MM.1S (cell line): ENCODE measurements at regions not wholly inside any gene's neighbourhood (a gene's known extent, or its start where the extent isn't known, plus 50 kb on each side); places are given as distances from the start of the nearest gene placed in this dataset.

Experiments
- DNase-seq: peaks from one replicate; pipeline ENCODE4 v3.0.0-alpha.2; 2015
- H2AFZ ChIP-seq: fragments of 300-600 bp; sonication (generic); 2 replicates; pipeline ENCODE4 v1.6.0; 2016; ENCODE audit warnings: antibody characterized with exemption, low read length
- H3F3A ChIP-seq: fragments of 300-600 bp; sonication (generic); 2 replicates; pipeline ENCODE4 v1.6.1; 2016; ENCODE audit warnings: mild to moderate bottlenecking, antibody characterized with exemption, low read length, moderate library complexity, mixed read lengths; ENCODE audit not compliant: insufficient read depth
- H3K27ac ChIP-seq: fragments of 300-600 bp; sonication (generic); 2 replicates; pipeline ENCODE4 v1.5.1; 2016; ENCODE audit warnings: mild to moderate bottlenecking, low read length
- H3K27me3 ChIP-seq: fragments of 300-600 bp; sonication (generic); replicated peaks from 2 replicates; pipeline ENCODE4 v1.6.0; 2016; ENCODE audit warnings: low read length; ENCODE audit not compliant: insufficient read depth
- H3K36me3 ChIP-seq: fragments of 300-600 bp; sonication (generic); replicated peaks from 2 replicates; pipeline ENCODE4 v1.6.1; 2016; ENCODE audit warnings: mild to moderate bottlenecking, low read length, mixed read lengths; ENCODE audit not compliant: insufficient read depth
- H3K4me1 ChIP-seq: fragments of 300-600 bp; sonication (generic); 2 replicates; pipeline ENCODE4 v1.6.1; 2016; ENCODE audit warnings: low read length, mixed read lengths
- H3K4me2 ChIP-seq: fragments of 300-600 bp; sonication (generic); 2 replicates; pipeline ENCODE4 v1.6.0; 2016; ENCODE audit warnings: low read depth, low read length
- H3K4me3 ChIP-seq: fragments of 300-600 bp; sonication (generic); 2 replicates; pipeline ENCODE4 v1.5.1; 2016; ENCODE audit warnings: low read length, mixed read lengths
- H3K79me2 ChIP-seq: fragments of 300-600 bp; sonication (generic); 2 replicates; pipeline ENCODE4 v1.6.1; 2016; ENCODE audit warnings: mixed run types, low read length, mixed read lengths
- H3K9ac ChIP-seq: fragments of 300-600 bp; sonication (generic); 2 replicates; pipeline ENCODE4 v1.6.1; 2016; ENCODE audit warnings: low read length, mixed read lengths
- H3K9me2 ChIP-seq: fragments of 300-600 bp; sonication (generic); replicated peaks from 2 replicates; pipeline ENCODE4 v1.6.1; 2016; ENCODE audit warnings: mild to moderate bottlenecking, low read length, mixed read lengths; ENCODE audit not compliant: insufficient read depth
- H3K9me3 ChIP-seq: fragments of 300-600 bp; sonication (generic); replicated peaks from 2 replicates; pipeline ENCODE4 v1.6.1; 2016; ENCODE audit warnings: mild to moderate bottlenecking, low read length, mixed read lengths; ENCODE audit not compliant: insufficient read depth
- H4K20me1 ChIP-seq: fragments of 300-600 bp; sonication (generic); 2 replicates; pipeline ENCODE4 v1.6.1; 2016; ENCODE audit warnings: mild to moderate bottlenecking, low read length, moderate library complexity, mixed read lengths; ENCODE audit not compliant: insufficient read depth
- EZH2 ChIP-seq: fragments of 300-600 bp; sonication (generic); optimal IDR thresholded peaks from 2 replicates; pipeline ENCODE3; 2017; ENCODE audit warnings: low read depth, mild to moderate bottlenecking, antibody characterized with exemption, low read length, mixed read lengths
- EZH2phosphoT487 ChIP-seq: fragments of 300-600 bp; sonication (generic); IDR thresholded peaks from 2 replicates; pipeline ENCODE4 v1.6.1; 2018; ENCODE audit warnings: antibody characterized with exemption, low read length
- TF ChIP-seq, protein P1 (sequence below): fragments of 300-600 bp; sonication (generic); IDR thresholded peaks from 2 replicates; pipeline ENCODE4 v1.5.1; 2016; ENCODE audit warnings: antibody characterized with exemption, low read length, mixed read lengths

- Histone ChIP-seq H3K9ac (no peak overlapping the region), H3K27ac (no peak overlapping the region), H3K4me3 (no peak overlapping the region), H3K9me3 (no peaks in the 10 kb centered on the region), H2AFZ (no peak overlapping the region), H3K4me1 (no peaks in the 10 kb centered on the region), H3F3A (no peaks in the 10 kb centered on the region), H3K4me2 (no peak overlapping the region), H4K20me1 (no peaks in the 10 kb centered on the region), H3K27me3 (no peaks in the 10 kb centered on the region), H3K9me2 (no peaks in the 10 kb centered on the region), H3K36me3 (no peaks in the 10 kb centered on the region), H3K79me2 (no peaks in the 10 kb centered on the region)
- TF ChIP-seq EZH2 (no peak), EZH2phosphoT487 (no peak)
- TF ChIP-seq, protein P1, sequence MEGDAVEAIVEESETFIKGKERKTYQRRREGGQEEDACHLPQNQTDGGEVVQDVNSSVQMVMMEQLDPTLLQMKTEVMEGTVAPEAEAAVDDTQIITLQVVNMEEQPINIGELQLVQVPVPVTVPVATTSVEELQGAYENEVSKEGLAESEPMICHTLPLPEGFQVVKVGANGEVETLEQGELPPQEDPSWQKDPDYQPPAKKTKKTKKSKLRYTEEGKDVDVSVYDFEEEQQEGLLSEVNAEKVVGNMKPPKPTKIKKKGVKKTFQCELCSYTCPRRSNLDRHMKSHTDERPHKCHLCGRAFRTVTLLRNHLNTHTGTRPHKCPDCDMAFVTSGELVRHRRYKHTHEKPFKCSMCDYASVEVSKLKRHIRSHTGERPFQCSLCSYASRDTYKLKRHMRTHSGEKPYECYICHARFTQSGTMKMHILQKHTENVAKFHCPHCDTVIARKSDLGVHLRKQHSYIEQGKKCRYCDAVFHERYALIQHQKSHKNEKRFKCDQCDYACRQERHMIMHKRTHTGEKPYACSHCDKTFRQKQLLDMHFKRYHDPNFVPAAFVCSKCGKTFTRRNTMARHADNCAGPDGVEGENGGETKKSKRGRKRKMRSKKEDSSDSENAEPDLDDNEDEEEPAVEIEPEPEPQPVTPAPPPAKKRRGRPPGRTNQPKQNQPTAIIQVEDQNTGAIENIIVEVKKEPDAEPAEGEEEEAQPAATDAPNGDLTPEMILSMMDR = no peak
- DNase-seq = no peak
Measured at GRCh38 chr20:39152126-39152525, 190.0 kb downstream of the DHX35 start.

DNA sequence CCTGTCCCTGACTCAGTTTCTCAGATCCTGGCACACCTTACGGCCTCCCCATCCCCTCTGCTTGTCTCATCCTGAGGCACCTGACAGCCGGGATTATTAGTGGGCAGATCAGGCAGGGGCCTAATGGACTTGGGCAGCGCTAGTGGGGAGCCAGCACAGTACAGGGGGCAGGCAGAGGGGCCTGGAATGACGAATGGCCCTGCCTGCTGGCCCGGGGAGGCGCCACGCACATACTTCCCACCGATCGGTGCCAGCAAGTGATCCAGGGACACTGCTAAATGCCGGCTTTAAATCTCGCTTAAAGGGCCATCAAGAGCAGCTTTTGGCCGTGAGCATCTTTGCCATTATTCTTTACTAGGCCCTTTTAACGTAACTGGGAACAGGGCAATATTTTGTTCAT is 188.4 kb downstream of the DHX35 start:
- H3K79me2 ChIP-seq = no peaks in the 10 kb centered on the region
- H2AFZ ChIP-seq = no peak overlapping the region
- DNase-seq = no peak
- H3K27me3 ChIP-seq = no peaks in the 10 kb centered on the region
- H3K9ac ChIP-seq = no peak overlapping the region
- H4K20me1 ChIP-seq = no peaks in the 10 kb centered on the region
- H3F3A ChIP-seq = no peaks in the 10 kb centered on the region
- H3K36me3 ChIP-seq = no peaks in the 10 kb centered on the region
- TF ChIP-seq, protein P1 = no peak
- TF ChIP-seq EZH2phosphoT487 = no peak
- no peak for TF ChIP-seq EZH2
- no peaks in the 10 kb centered on the region for H3K9me2 ChIP-seq
- H3K4me2 ChIP-seq = no peak overlapping the region
- no peaks in the 10 kb centered on the region for H3K9me3 ChIP-seq
- H3K27ac ChIP-seq = no peak overlapping the region
- no peak overlapping the region for H3K4me3 ChIP-seq
- no peaks in the 10 kb centered on the region for H3K4me1 ChIP-seq

- no peaks in the 10 kb centered on the region for H4K20me1 ChIP-seq
- H3K4me1 ChIP-seq = no peaks in the 10 kb centered on the region
- H2AFZ ChIP-seq = no peak overlapping the region
- no peaks in the 10 kb centered on the region for H3F3A ChIP-seq
- DNase-seq = no peak
- H3K36me3 ChIP-seq = no peaks in the 10 kb centered on the region
- no peak overlapping the region for H3K4me2 ChIP-seq
- no peak overlapping the region for H3K27ac ChIP-seq
- H3K9ac ChIP-seq = no peak overlapping the region
- H3K9me2 ChIP-seq = no peaks in the 10 kb centered on the region
- no peaks in the 10 kb centered on the region for H3K9me3 ChIP-seq
- no peak overlapping the region for H3K4me3 ChIP-seq
- no peaks in the 10 kb centered on the region for H3K79me2 ChIP-seq
- TF ChIP-seq, protein P1 = no peak
- TF ChIP-seq EZH2 (no peak), EZH2phosphoT487 (no peak)
- H3K27me3 ChIP-seq = no peaks in the 10 kb centered on the region
Measured at GRCh38 chr20:39146394-39146793, 184.2 kb downstream of the DHX35 start.
